A673 (cell line): ENCODE measurements at regions not wholly inside any gene's neighbourhood (a gene's known extent, or its start where the extent isn't known, plus 50 kb on each side); places are given as distances from the start of the nearest gene placed in this dataset.

Source experiments
- BruUV-seq: library from RNA; stranded (reverse); fragments of 400-500 nt; replicated peaks from 2 replicates; lab custom pipeline; 2021; lab: Mats Ljungman, UMichigan
- CTCF ChIA-PET: fragments of 300-600 bp; sonication (Branson Sonifier 250); formaldehyde crosslinking; loops from one replicate; lab custom pipeline; 2022; ENCODE audit warnings: antibody characterized with exemption; lab: Charles Lee
- POLR2A ChIA-PET: fragments of 300-600 bp; sonication (Branson Sonifier 250); formaldehyde crosslinking; loops from one replicate; lab custom pipeline; 2022; ENCODE audit warnings: antibody characterized with exemption; ENCODE audit not compliant: low non-redundant PET; lab: Charles Lee
- DNase-seq: peaks from one replicate; pipeline ENCODE4 v3.0.0-alpha.2; 2015; ENCODE audit warnings: low spot score
- H3K27ac ChIP-seq: fragments of 200-600 bp; sonication (generic); 2 replicates; pipeline ENCODE4 v1.5.1; 2016; ENCODE audit warnings: mixed run types, low read depth, mild to moderate bottlenecking, mixed read lengths, antibody characterized with exemption, low read length; ENCODE audit not compliant: poor library complexity, severe bottlenecking
- H3K27me3 ChIP-seq: fragments of 200-600 bp; sonication (generic); replicated peaks from 2 replicates; pipeline ENCODE4 v1.6.1; 2017; ENCODE audit warnings: mixed run types, low read depth, mild to moderate bottlenecking, mixed read lengths, antibody characterized with exemption, low read length; ENCODE audit not compliant: insufficient read depth, poor library complexity
- H3K36me3 ChIP-seq: fragments of 200-600 bp; sonication (generic); 2 replicates; pipeline ENCODE4 v1.6.1; 2016; ENCODE audit warnings: mixed run types, mild to moderate bottlenecking, mixed read lengths, antibody characterized with exemption, low read length; ENCODE audit not compliant: insufficient read depth, poor library complexity, severe bottlenecking
- H3K4me1 ChIP-seq: fragments of 200-600 bp; sonication (generic); 2 replicates; pipeline ENCODE4 v1.6.1; 2017; ENCODE audit warnings: mixed run types, mild to moderate bottlenecking, mixed read lengths, antibody characterized with exemption, low read length; ENCODE audit not compliant: insufficient read depth, poor library complexity, severe bottlenecking
- H3K4me3 ChIP-seq: fragments of 200-600 bp; sonication (generic); 2 replicates; pipeline ENCODE4 v1.5.1; 2016; ENCODE audit warnings: low read depth, mixed run types, mild to moderate bottlenecking, mixed read lengths, low read length; ENCODE audit not compliant: poor library complexity, severe bottlenecking
- H3K9me3 ChIP-seq: fragments of 200-600 bp; sonication (generic); 2 replicates; pipeline ENCODE4 v1.6.1; 2016; ENCODE audit warnings: mixed run types, low read depth, mild to moderate bottlenecking, mixed read lengths, antibody characterized with exemption, low read length; ENCODE audit not compliant: poor library complexity, severe bottlenecking
- CTCF ChIP-seq: fragments of 300-800, 200-600 bp; sonication (generic); conservative IDR thresholded peaks from 2 replicates; pipeline ENCODE4 v1.5.1; 2017; ENCODE audit warnings: low read depth, mild to moderate bottlenecking, antibody characterized with exemption, low read length, moderate library complexity, mixed read lengths
- EZH2 ChIP-seq: fragments of 200-600 bp; sonication (generic); IDR thresholded peaks from 2 replicates; pipeline ENCODE4 v1.6.1; 2017; ENCODE audit warnings: borderline replicate concordance, low read depth, mild to moderate bottlenecking, mixed read lengths, antibody characterized with exemption, low read length; ENCODE audit not compliant: poor library complexity, severe bottlenecking
- intact Hi-C: fragments of 100-400 bp; cut with micrococcal nuclease; formaldehyde crosslinking; loops from one replicate; pipeline ENCODE4 v1.10.0; 2022; ENCODE audit not compliant: unreplicated experiment

GRCh38 chr20:51269671-51270070 lies 246.8 kb upstream of the KCNG1 start:
- intact Hi-C loops = no loop called here
- no peaks in the 10 kb centered on the region for H3K36me3 ChIP-seq
- H3K9me3 ChIP-seq = peaks cover 7% of the 10 kb centered on the region
- DNase-seq = no peak
- no peak for TF ChIP-seq EZH2
- TF ChIP-seq CTCF = no peak
- ChIA-PET POLR2A (no interaction called here), CTCF (no interaction called here)
- H3K27ac ChIP-seq = no peak overlapping the region
- H3K4me1 ChIP-seq = no peaks in the 10 kb centered on the region
- H3K27me3 ChIP-seq = no peaks in the 10 kb centered on the region
- no peak overlapping the region for H3K4me3 ChIP-seq
- no TSS peak for BruUV-seq

- H3K27ac ChIP-seq = no peak overlapping the region
- TF ChIP-seq EZH2 (no peak), CTCF (no peak)
- no peak for DNase-seq
- ChIA-PET POLR2A (no interaction called here), CTCF (no interaction called here)
- no peaks in the 10 kb centered on the region for H3K36me3 ChIP-seq
- BruUV-seq = no TSS peak
- intact Hi-C loops = no loop called here
- no peaks in the 10 kb centered on the region for H3K27me3 ChIP-seq
- H3K9me3 ChIP-seq = peaks cover 7% of the 10 kb centered on the region
- H3K4me1 ChIP-seq = no peaks in the 10 kb centered on the region
- no peak overlapping the region for H3K4me3 ChIP-seq
Observed at GRCh38 chr20:51267679-51268078, 244.8 kb upstream of the KCNG1 start.

GRCh38 chr20:51266353-51266752 lies 243.4 kb upstream of the KCNG1 start:
- POLR2A ChIA-PET = no interaction called here
- H3K36me3 ChIP-seq = no peaks in the 10 kb centered on the region
- no peaks in the 10 kb centered on the region for H3K27me3 ChIP-seq
- intact Hi-C loops = no loop called here
- TF ChIP-seq EZH2 (no peak), CTCF (no peak)
- CTCF ChIA-PET = no interaction called here
- no peak overlapping the region for H3K4me3 ChIP-seq
- H3K9me3 ChIP-seq = peaks cover 4% of the 10 kb centered on the region
- H3K4me1 ChIP-seq = no peaks in the 10 kb centered on the region
- BruUV-seq = no TSS peak
- no peak overlapping the region for H3K27ac ChIP-seq
- DNase-seq = no peak
